ENCODE measurements at regions not wholly inside any gene's neighbourhood (a gene's known extent, or its start where the extent isn't known, plus 50 kb on each side); places are given as distances from the start of the nearest gene placed in this dataset.

GRCh38 chr5:42963412-42963811 is 76.7 kb downstream of the ANXA2R start:
- TF ChIP-seq POLR2A (IDR thresholded peaks at IDR 0.05; ENCODE audit: low read depth) = no peak
- no peak for TF ChIP-seq CTCF (IDR thresholded peaks at IDR 0.05)
- no peak for TF ChIP-seq POLR2AphosphoS5 (IDR thresholded peaks at IDR 0.05)
- TF ChIP-seq EP300 (IDR thresholded peaks at IDR 0.05) = no peak
